ENCODE measurements at regions not wholly inside any gene's neighbourhood (a gene's known extent, or its start where the extent isn't known, plus 50 kb on each side); places are given as distances from the start of the nearest gene placed in this dataset.

DNA sequence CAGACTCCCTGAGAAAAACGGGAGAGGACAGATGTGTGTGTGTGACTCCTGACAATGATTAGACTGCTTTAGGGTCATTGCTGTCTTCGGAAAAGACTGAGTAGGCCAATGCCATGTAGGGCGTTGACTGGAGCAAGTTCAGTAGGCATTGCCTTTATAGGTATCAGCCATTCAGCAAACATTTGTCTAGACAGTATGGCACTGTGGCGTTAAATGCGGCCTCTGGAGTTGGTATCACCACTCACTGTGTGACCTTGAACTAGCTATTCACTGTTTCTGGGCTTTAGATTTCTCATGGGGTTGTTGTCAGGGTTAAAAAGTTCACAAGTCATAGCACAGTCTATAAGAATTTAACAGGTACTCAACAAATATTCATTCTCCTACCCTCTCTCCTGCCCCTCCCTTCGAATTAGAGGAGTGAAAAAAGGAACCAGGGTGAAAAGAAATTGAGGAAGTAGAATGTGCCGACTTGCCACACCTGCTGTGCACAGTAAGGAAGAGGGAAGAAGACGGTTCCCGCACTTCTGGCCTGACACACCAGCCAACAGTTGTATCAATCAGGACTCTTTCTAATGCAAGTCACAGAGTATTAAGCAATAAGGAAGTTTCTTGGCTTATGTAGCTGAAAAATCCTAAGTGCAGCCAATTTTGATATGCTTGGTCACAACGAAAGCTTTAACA is 83.2 kb upstream of the PLAC8 start:
- TF ChIP-seq, protein P1, sequence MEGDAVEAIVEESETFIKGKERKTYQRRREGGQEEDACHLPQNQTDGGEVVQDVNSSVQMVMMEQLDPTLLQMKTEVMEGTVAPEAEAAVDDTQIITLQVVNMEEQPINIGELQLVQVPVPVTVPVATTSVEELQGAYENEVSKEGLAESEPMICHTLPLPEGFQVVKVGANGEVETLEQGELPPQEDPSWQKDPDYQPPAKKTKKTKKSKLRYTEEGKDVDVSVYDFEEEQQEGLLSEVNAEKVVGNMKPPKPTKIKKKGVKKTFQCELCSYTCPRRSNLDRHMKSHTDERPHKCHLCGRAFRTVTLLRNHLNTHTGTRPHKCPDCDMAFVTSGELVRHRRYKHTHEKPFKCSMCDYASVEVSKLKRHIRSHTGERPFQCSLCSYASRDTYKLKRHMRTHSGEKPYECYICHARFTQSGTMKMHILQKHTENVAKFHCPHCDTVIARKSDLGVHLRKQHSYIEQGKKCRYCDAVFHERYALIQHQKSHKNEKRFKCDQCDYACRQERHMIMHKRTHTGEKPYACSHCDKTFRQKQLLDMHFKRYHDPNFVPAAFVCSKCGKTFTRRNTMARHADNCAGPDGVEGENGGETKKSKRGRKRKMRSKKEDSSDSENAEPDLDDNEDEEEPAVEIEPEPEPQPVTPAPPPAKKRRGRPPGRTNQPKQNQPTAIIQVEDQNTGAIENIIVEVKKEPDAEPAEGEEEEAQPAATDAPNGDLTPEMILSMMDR (IDR thresholded peaks at IDR 0.05; ENCODE audit: low read depth, low read length, missing input control): no peak
- TF ChIP-seq RAD21 (IDR thresholded peaks at IDR 0.05) (no peak), JUND (IDR thresholded peaks at IDR 0.05) (no peak), SP1 (IDR thresholded peaks at IDR 0.05) (no peak), EGR1 (IDR thresholded peaks at IDR 0.05; ENCODE audit: low read depth in 2 of 2) (no peak), TAF1 (conservative IDR thresholded peaks at IDR 0.05) (no peak)

All from liver (tissue), 3 donors.